WTC11 (cell line): ENCODE measurements at regions not wholly inside any gene's neighbourhood (a gene's known extent, or its start where the extent isn't known, plus 50 kb on each side); places are given as distances from the start of the nearest gene placed in this dataset.

Experiments used
- ATAC-seq: fragments of 200-7000 bp; cut with Tn5 transposase; 2 replicates; pipeline ENCODE4 v1.10.0; 2021; ENCODE audit warnings: mild to moderate bottlenecking, moderate library complexity
- CTCF ChIA-PET: fragments of 300-600 bp; sonication (Branson Sonifier 250); formaldehyde crosslinking; loops from one replicate; lab custom pipeline; 2021; ENCODE audit warnings: antibody characterized with exemption; lab: Charles Lee
- POLR2A ChIA-PET: fragments of 350-600 bp; sonication (Branson Sonifier 250); formaldehyde crosslinking; loops from one replicate; lab custom pipeline; 2021; ENCODE audit warnings: antibody characterized with exemption; lab: Charles Lee
- DNase-seq: peaks from one replicate; pipeline ENCODE4 v3.0.0; 2021; ENCODE audit warnings: low spot score
- H3K27ac Mint-ChIP-seq: 2 replicates; pipeline ENCODE4 v1.8.0; 2021; ENCODE audit warnings: mixed read lengths
- H3K27me3 Mint-ChIP-seq: 2 replicates; pipeline ENCODE4 v1.8.0; 2021; ENCODE audit warnings: low read depth, mild to moderate bottlenecking, moderate library complexity, mixed read lengths
- H3K36me3 Mint-ChIP-seq: 2 replicates; pipeline ENCODE4 v1.8.0; 2021; ENCODE audit warnings: mixed read lengths
- H3K4me1 Mint-ChIP-seq: 2 replicates; pipeline ENCODE4 v1.8.0; 2022; ENCODE audit warnings: mixed read lengths
- H3K4me3 Mint-ChIP-seq: 2 replicates; pipeline ENCODE4 v1.8.0; 2021; ENCODE audit warnings: mild to moderate bottlenecking, moderate library complexity, mixed read lengths
- H3K9me3 Mint-ChIP-seq: 2 replicates; pipeline ENCODE4 v1.8.0; 2021; ENCODE audit warnings: mixed read lengths
- AFF4 ChIP-seq: sonication (generic); formaldehyde crosslinking; IDR thresholded peaks from 2 replicates; pipeline ENCODE4 v1.8.1; 2023; ENCODE audit warnings: mild to moderate bottlenecking, missing genetic modification reagents, borderline replicate concordance
- CREM ChIP-seq: sonication (generic); formaldehyde crosslinking; IDR thresholded peaks from 2 replicates; pipeline ENCODE4 v1.8.1; 2022; ENCODE audit warnings: mild to moderate bottlenecking, missing genetic modification reagents, moderate library complexity
- E2F4 ChIP-seq: sonication (generic); formaldehyde crosslinking; IDR thresholded peaks from 2 replicates; pipeline ENCODE4 v1.8.1; 2022; ENCODE audit warnings: low read depth, mild to moderate bottlenecking, moderate library complexity, missing genetic modification reagents, borderline replicate concordance
- ELF4 ChIP-seq: sonication (generic); formaldehyde crosslinking; IDR thresholded peaks from 2 replicates; pipeline ENCODE4 v1.8.1; 2022; ENCODE audit warnings: low read depth, mild to moderate bottlenecking, moderate library complexity, missing genetic modification reagents
- JAZF1 ChIP-seq: fragments of 250-450 bp; sonication (Bioruptor Pico); IDR thresholded peaks from 2 replicates; pipeline ENCODE4 v1.9.0; 2021; ENCODE audit warnings: moderate library complexity, mild to moderate bottlenecking, inconsistent platforms
- NFE2L1 ChIP-seq: sonication (generic); formaldehyde crosslinking; IDR thresholded peaks from 2 replicates; pipeline ENCODE4 v1.8.1; 2023; ENCODE audit warnings: missing genetic modification reagents
- NR3C1 ChIP-seq: sonication (generic); formaldehyde crosslinking; conservative IDR thresholded peaks from 2 replicates; pipeline ENCODE4 v1.8.1; 2023; ENCODE audit warnings: low read depth, mild to moderate bottlenecking, missing genetic modification reagents
- RELA ChIP-seq: sonication (generic); formaldehyde crosslinking; IDR thresholded peaks from 2 replicates; pipeline ENCODE4 v1.8.1; 2022; ENCODE audit warnings: missing genetic modification reagents, mild to moderate bottlenecking, borderline replicate concordance
- SMAD3 ChIP-seq: sonication (generic); formaldehyde crosslinking; IDR thresholded peaks from 2 replicates; pipeline ENCODE4 v1.8.0; 2022; ENCODE audit warnings: missing genetic modification reagents, mild to moderate bottlenecking, borderline replicate concordance
- TCF7 ChIP-seq: sonication (generic); formaldehyde crosslinking; IDR thresholded peaks from 2 replicates; pipeline ENCODE4 v1.8.0; 2022; ENCODE audit warnings: mild to moderate bottlenecking, low read depth, missing genetic modification reagents, moderate library complexity
- TEAD1 ChIP-seq: sonication (generic); formaldehyde crosslinking; IDR thresholded peaks from 2 replicates; pipeline ENCODE4 v1.8.0; 2022; ENCODE audit warnings: mild to moderate bottlenecking, missing genetic modification reagents
- TP53 ChIP-seq: sonication (generic); formaldehyde crosslinking; IDR thresholded peaks from 2 replicates; pipeline ENCODE4 v1.8.1; 2023; ENCODE audit warnings: mild to moderate bottlenecking, missing genetic modification reagents
- USF1 ChIP-seq: sonication (generic); formaldehyde crosslinking; IDR thresholded peaks from 2 replicates; pipeline ENCODE4 v1.8.0; 2022; ENCODE audit warnings: mild to moderate bottlenecking, missing genetic modification reagents
- ZNF121 ChIP-seq: sonication (generic); formaldehyde crosslinking; IDR thresholded peaks from 2 replicates; pipeline ENCODE4 v1.8.0; 2023; ENCODE audit warnings: missing genetic modification reagents
- ZNF138 ChIP-seq: sonication (generic); formaldehyde crosslinking; conservative IDR thresholded peaks from 2 replicates; pipeline ENCODE4 v1.8.1; 2022; ENCODE audit warnings: mild to moderate bottlenecking, moderate library complexity, missing genetic modification reagents
- ZNF423 ChIP-seq: fragments of 250-450 bp; sonication (Bioruptor Pico); IDR thresholded peaks from 2 replicates; pipeline ENCODE4 v2.1.2; 2022; ENCODE audit warnings: mild to moderate bottlenecking, moderate library complexity
- ZNF425 ChIP-seq: fragments of 250-450 bp; sonication (Bioruptor Pico); conservative IDR thresholded peaks from 2 replicates; pipeline ENCODE4 v1.9.0; 2021; ENCODE audit warnings: mild to moderate bottlenecking
- ZNF532 ChIP-seq: fragments of 250-450 bp; sonication (Bioruptor Pico); IDR thresholded peaks from 2 replicates; pipeline ENCODE4 v1.9.0; 2021; ENCODE audit warnings: mild to moderate bottlenecking, borderline replicate concordance
- ZNF671 ChIP-seq: fragments of 250-450 bp; sonication (Bioruptor Pico); IDR thresholded peaks from 2 replicates; pipeline ENCODE4 v1.8.0; 2021; ENCODE audit warnings: mild to moderate bottlenecking

GRCh38 chrX:65607070-65607742 lies 60.2 kb upstream of the MSN start:
- DNase-seq: no peak
- H3K27me3 Mint-ChIP-seq: peaks cover 4% of the 10 kb centered on the region
- no peak overlapping the region for H3K4me3 Mint-ChIP-seq
- no peaks in the 10 kb centered on the region for H3K4me1 Mint-ChIP-seq
- TF ChIP-seq ZNF671 (CRISPR knock-in tag) (no peak), E2F4 (CRISPR knock-in tag) (no peak), TP53 (CRISPR knock-in tag) (no peak), ZNF532 (CRISPR knock-in tag) (no peak), JAZF1 (CRISPR knock-in tag) (no peak), RELA (CRISPR knock-in tag) (no peak), ZNF121 (no peak), NR3C1 (CRISPR knock-in tag) (no peak), NFE2L1 (CRISPR knock-in tag) (no peak), ZNF138 (CRISPR knock-in tag) (no peak), ZNF423 (CRISPR knock-in tag) (no peak), AFF4 (CRISPR knock-in tag) (no peak)
- TF ChIP-seq, all 79 proteins: peak for 0
- POLR2A ChIA-PET: no interaction called here
- no peak for ATAC-seq
- H3K27ac Mint-ChIP-seq: no peak overlapping the region
- H3K36me3 Mint-ChIP-seq: no peaks in the 10 kb centered on the region
- CTCF ChIA-PET: no interaction called here
- H3K9me3 Mint-ChIP-seq: no peaks in the 10 kb centered on the region

GRCh38 chrX:65602221-65602560 lies 65.3 kb upstream of the MSN start:
- no peak for ATAC-seq
- CTCF ChIA-PET: interaction anchor here (1.0 kb wide), 1 partner anchor 20 kb away, joined by 4 read pairs; no protein-coding TSS in a partner anchor
- no peak for DNase-seq
- POLR2A ChIA-PET: no interaction called here
- H3K4me3 Mint-ChIP-seq: no peak overlapping the region
- no peaks in the 10 kb centered on the region for H3K36me3 Mint-ChIP-seq
- TF ChIP-seq USF1 (CRISPR knock-in tag) (no peak), TCF7 (CRISPR knock-in tag) (no peak), CREM (no peak), ELF4 (CRISPR knock-in tag) (no peak), SMAD3 (no peak), ZNF425 (no peak), TEAD1 (no peak)
- no peak overlapping the region for H3K27ac Mint-ChIP-seq
- H3K9me3 Mint-ChIP-seq: no peaks in the 10 kb centered on the region
- peaks cover 11% of the 10 kb centered on the region for H3K27me3 Mint-ChIP-seq
- no peaks in the 10 kb centered on the region for H3K4me1 Mint-ChIP-seq
